WTC11 (cell line): ENCODE measurements at regions not wholly inside any gene's neighbourhood (a gene's known extent, or its start where the extent isn't known, plus 50 kb on each side); places are given as distances from the start of the nearest gene placed in this dataset.

ENCODE experiments used
- CREB1 ChIP-seq: sonication (generic); formaldehyde crosslinking; IDR thresholded peaks from 2 replicates; pipeline ENCODE4 v1.8.0; 2023; ENCODE audit warnings: mild to moderate bottlenecking, missing genetic modification reagents
- CTCF ChIP-seq: fragments of 200-600 bp; IDR thresholded peaks from 2 replicates; pipeline ENCODE4 v1.8.0; 2022; ENCODE audit warnings: antibody characterized with exemption
- ELF4 ChIP-seq: sonication (generic); formaldehyde crosslinking; IDR thresholded peaks from 2 replicates; pipeline ENCODE4 v1.8.1; 2022; ENCODE audit warnings: low read depth, mild to moderate bottlenecking, moderate library complexity, missing genetic modification reagents
- ESRRA ChIP-seq: sonication (generic); formaldehyde crosslinking; IDR thresholded peaks from 2 replicates; pipeline ENCODE4 v1.8.1; 2022; ENCODE audit warnings: mild to moderate bottlenecking, missing genetic modification reagents, borderline replicate concordance
- JUN ChIP-seq: sonication (generic); formaldehyde crosslinking; IDR thresholded peaks from 2 replicates; pipeline ENCODE4 v1.8.0; 2023; ENCODE audit warnings: mild to moderate bottlenecking, missing genetic modification reagents
- NFE2L1 ChIP-seq: sonication (generic); formaldehyde crosslinking; IDR thresholded peaks from 2 replicates; pipeline ENCODE4 v1.8.1; 2023; ENCODE audit warnings: missing genetic modification reagents
- NR3C1 ChIP-seq: sonication (generic); formaldehyde crosslinking; conservative IDR thresholded peaks from 2 replicates; pipeline ENCODE4 v1.8.1; 2023; ENCODE audit warnings: low read depth, mild to moderate bottlenecking, missing genetic modification reagents
- SMAD3 ChIP-seq: sonication (generic); formaldehyde crosslinking; IDR thresholded peaks from 2 replicates; pipeline ENCODE4 v1.8.0; 2022; ENCODE audit warnings: missing genetic modification reagents, mild to moderate bottlenecking, borderline replicate concordance
- TEAD1 ChIP-seq: sonication (generic); formaldehyde crosslinking; IDR thresholded peaks from 2 replicates; pipeline ENCODE4 v1.8.0; 2022; ENCODE audit warnings: mild to moderate bottlenecking, missing genetic modification reagents
- TF ChIP-seq, protein P1 (sequence below): sonication (generic); formaldehyde crosslinking; IDR thresholded peaks from 2 replicates; pipeline ENCODE4 v1.8.1; 2023; ENCODE audit warnings: mild to moderate bottlenecking, missing genetic modification reagents, moderate library complexity
- TF ChIP-seq, protein P2 (sequence below): sonication (generic); formaldehyde crosslinking; conservative IDR thresholded peaks from 2 replicates; pipeline ENCODE4 v1.8.1; 2022; ENCODE audit warnings: mild to moderate bottlenecking, missing genetic modification reagents

- TF ChIP-seq, protein P1, sequence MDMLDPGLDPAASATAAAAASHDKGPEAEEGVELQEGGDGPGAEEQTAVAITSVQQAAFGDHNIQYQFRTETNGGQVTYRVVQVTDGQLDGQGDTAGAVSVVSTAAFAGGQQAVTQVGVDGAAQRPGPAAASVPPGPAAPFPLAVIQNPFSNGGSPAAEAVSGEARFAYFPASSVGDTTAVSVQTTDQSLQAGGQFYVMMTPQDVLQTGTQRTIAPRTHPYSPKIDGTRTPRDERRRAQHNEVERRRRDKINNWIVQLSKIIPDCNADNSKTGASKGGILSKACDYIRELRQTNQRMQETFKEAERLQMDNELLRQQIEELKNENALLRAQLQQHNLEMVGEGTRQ: no peak
- TF ChIP-seq CREB1 (CRISPR knock-in tag) (no peak), NR3C1 (CRISPR knock-in tag) (no peak), CTCF (no peak), ELF4 (CRISPR knock-in tag) (no peak), SMAD3 (CRISPR knock-in tag) (no peak), NFE2L1 (CRISPR knock-in tag) (no peak), JUN (CRISPR knock-in tag) (no peak), ESRRA (CRISPR knock-in tag) (no peak), TEAD1 (no peak)
- TF ChIP-seq, protein P2, sequence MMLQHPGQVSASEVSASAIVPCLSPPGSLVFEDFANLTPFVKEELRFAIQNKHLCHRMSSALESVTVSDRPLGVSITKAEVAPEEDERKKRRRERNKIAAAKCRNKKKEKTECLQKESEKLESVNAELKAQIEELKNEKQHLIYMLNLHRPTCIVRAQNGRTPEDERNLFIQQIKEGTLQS (CRISPR knock-in tag): no peak
These were observed 84.1 kb upstream of the SPRED1 start for GRCh38 chr15:38168467-38169070.
